DMS 273 (cell line): ENCODE measurements at regions not wholly inside any gene's neighbourhood (a gene's known extent, or its start where the extent isn't known, plus 50 kb on each side); places are given as distances from the start of the nearest gene placed in this dataset.

Experiments
- DNase-seq: peaks from one replicate; lab custom pipeline; 2025; ENCODE audit not compliant: unreplicated experiment; lab: John Stamatoyannopoulos, UW

DNA sequence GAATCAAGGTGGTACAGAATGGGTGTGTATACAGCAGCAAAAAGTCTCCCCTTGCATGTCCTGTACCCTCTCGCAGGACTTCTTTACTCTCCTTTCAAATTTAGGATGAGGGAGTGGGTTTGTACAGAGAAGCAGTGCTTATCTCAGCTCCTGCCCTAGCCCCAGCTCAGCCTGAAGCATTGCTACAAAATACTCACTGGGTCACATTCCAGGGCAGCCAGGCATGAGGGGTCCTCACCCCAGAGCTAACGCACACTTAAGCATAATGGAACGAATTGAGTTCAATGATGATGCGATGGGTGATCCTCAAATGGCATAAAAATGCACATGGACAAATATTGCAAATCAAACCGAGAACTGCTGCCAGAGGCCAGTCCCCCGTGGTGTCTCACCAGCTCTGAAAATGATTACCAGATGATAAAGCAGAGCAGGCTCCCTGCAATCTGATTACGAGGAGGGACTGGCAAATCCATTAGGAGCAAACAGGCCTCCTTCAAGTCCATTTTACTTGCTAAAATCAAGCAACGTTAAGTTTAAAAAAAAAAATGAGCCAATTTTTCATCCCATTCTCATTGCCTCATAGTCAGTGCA, 231.6 kb upstream of the TAS2R1 start:
- DNase-seq = no peak

DNA sequence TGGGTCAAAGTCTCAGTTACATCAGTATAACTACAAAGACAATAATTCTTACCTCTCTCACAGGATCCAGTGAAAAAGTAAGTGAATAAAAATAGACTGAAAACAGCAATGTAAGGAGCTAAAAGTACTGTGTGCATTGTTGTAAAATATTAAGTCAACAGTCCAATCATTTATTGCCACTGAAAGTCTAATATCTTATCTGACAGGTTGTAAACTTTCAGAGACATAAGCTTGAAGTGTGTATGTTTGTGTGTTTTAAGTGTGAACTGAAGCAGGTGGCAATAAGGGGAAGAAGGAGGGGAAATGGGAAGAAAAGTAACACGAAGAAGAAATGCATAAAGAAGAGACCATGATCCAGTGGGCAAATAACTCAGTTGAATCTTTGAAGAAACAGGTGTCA, 229.7 kb upstream of the TAS2R1 start:
- DNase-seq = no peak

DNA sequence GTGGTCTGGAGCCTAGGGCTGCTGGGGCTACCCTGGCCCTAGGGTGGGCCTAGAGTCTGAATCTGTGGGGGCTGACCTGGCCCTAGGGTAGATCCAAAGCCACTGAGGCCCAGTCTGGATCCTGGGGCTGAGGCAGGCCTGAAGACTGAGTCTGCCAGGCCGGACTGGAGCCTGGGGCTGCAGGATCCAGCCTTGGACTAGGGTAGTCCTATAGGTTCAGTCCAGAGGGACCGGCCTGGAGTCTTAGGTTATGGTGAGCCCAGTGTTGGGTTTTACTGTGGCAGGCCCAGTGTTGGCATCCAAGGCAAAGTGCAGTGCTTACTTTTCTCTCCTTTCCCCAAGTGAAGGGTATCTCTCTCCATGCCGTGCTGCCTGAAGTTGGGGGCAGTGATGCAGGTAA, 227.9 kb upstream of the TAS2R1 start:
- no peak for DNase-seq

DNA sequence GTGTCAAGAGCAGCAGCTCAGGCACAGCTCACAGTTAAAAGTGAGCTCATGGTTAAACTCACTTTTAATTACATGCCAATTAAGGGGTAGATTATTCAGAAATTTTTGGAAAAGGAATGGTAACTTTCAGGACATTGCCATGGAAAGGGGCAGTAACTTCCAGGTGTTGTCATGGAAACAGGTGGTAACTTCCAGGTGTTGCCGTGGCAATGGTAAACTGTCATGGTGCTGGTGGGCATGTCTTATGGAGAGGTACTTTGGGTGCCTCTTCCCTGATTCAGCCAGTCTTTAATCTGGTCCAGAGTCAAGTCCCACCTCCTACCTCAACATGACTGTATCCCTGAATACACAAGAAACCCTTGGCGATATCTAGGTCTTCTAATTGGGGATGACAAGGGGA, 223.2 kb upstream of the TAS2R1 start:
- no peak for DNase-seq

DNA sequence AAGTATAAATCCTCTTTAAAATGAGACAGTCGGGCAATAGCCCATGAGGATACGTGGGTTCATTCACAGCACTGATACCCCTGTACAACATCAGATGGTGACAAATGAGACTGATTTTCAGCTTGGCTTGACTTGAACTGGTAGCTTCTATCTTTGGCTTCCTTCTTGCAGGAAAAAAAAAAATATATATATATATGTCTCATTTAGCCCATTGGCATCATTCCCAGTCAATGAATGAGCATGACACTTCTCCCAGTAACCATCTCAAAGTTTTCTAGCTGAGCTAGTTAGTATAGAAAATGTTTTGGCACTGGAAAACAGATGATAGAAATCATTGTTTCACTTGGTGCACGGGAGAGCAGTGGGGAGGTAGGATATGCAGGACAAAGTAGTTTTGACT, 222.5 kb upstream of the TAS2R1 start:
- DNase-seq = no peak

DNA sequence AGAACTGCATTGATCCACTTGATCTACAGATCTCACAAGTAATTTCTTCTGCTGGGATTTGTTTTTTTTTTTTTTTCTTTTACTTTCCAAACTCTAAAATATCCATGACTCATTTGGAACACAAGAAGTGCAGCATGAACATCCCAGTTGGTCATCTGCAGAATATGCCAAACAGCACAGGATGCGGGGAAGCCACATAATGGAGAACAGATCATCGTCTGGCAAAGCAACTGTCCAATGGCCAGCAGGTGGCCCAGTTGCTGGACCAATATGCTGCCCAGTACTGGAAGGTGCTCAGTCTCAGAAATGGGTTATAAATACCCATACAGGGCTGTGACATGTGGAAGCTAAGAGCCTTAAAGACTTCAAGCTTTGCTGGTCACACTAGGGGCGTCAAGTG, 221.3 kb upstream of the TAS2R1 start:
- no peak for DNase-seq

DNA sequence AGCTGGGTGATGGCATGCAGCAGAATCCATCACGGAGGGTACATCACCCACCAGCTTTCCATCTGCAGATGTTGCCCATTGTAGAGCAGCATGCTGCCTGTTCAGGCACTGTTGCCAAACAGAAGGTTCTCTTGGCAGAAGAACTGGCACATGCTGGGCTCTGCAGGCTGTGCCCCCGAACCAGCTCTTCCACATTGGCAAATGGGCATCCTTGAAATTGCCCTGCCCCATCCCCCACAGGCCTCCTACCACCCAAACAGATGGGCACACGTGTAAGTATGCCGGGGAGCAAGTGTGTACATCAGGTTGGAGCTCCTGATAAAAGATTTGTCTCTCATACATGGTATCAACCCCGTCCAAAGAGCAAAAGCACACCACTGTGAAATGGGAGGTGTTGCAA, 220.3 kb upstream of the TAS2R1 start:
- peak; percentile 5 for DNase-seq

DNA sequence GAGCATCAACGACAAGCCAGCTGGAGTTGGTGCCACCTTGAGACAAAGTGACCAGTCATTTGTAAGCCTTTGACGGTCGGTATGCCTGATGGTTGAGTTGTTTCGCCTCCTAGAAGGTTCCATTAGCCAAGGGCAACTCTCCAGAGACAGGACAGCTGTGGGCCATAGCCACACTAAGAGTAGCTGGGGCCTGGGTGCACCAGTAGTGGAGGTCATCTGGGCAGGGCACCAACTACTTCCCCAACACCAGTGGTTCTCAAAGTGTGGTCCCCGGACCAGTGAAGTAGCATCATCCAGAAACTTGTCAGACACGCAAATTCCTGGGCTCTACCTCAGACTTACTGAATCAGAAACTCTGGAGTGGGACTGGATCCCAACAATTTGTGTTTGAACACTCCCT, 217.5 kb upstream of the TAS2R1 start:
- no peak for DNase-seq

DNA sequence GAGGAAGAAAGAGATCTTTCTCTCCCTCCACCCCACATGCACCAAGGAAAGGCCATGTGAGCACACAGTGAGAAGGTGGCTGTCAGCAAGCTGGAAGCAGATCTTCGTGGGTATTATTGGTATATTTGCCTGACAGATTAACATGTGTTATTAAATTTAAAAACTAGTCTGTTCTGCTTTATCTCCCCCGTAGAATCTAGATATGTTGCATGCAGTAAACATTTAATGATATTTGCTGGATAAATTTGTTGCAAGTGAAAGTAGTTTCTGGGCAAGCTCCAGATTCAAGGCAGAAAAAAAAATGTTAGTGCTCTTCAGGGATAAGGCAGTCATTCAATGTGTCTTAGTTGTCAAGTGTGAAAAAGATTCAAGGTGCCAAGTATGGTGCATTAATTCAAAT, 215.0 kb upstream of the TAS2R1 start:
- DNase-seq = no peak

DNA sequence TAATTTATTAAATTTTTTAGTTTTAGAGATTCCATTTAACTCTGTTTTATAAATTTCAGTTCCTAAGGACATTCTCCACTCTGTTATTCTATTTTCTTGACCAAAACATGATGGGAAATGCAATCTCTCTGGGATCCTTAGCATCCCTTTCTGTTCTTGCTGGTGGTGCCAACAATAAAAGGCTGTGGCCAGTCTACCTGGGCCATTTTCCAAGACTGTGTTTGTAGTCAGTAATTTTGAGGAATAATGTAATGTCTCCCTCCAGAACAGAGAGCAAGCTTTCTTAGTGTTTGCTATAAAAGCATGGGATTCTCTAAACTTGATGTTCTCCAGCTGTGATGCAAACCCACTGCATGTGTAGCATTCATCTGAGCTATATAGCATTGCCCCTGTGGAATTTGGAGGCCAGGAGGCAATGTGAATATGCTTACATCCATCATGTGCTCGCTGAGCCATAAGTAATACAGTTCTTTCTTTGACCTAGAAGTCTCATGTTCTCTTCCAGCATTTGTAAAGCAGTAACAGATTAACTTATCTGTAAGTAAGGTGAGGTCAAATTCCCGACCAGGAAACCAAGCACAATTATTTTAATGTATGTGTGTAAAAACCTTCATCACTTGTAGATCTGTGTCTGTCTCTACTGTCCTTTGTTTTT, 211.5 kb upstream of the TAS2R1 start:
- DNase-seq = no peak

DNA sequence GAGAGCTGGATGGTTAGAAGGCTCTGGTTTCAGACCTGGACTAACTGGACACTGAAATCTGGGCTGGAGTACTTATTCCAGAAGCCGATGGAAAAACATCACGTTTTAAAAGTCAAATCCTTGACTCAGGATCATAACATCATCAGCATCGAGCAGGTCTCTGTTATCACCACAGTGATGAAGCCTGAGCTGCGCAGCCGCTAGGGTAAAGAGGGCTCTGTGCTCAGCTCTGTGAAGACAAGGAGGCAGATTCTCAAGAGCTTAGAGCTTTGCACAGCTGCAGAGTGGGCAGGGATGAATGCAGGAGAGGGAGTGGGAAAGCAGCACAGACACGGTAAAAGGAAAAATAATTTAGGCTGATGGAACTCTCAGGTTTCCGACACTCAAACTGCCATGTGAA, 208.8 kb upstream of the TAS2R1 start:
- no peak for DNase-seq

DNA sequence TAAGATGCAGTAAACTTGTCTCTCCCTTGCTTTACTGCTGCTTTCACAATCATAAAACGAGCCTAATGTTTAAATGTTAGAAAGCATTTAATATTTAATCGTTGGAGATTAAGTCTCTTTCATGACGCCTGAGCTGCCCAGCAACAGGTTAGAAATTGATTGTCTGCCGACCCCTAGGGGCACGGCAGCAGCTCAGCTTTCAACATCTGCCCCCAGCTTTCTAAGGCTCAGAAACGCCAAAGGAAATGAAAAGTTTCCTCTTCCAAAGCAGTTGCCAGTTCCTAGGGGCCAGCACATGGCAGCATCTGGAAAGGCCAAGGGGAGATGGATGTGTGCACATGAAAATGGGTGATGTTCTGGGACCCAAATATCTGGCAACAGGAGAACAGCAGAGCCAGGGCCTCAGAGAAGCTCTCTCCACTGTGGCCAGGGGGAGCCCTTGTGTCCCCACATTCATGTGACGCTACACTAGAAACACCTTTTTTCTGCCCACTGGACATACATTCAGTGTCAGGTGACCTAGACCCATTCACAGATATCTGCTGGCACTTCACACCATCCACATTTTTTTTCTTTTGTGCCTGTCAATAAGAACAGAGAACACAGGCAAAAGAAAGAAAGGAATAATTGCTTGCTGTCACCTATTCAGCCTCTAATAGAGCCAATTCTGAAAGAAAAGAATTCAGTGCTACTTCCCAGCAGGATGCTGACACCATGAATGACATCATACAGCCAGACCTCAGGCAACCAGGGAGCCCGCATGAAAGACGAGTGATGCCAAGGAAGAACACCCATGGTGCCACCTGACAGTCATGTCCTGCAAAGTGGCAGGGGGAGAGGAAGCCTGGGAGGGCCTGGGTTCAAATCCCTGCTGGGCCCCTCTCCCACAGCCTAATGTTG, 205.0 kb upstream of the TAS2R1 start:
- no peak for DNase-seq

DNA sequence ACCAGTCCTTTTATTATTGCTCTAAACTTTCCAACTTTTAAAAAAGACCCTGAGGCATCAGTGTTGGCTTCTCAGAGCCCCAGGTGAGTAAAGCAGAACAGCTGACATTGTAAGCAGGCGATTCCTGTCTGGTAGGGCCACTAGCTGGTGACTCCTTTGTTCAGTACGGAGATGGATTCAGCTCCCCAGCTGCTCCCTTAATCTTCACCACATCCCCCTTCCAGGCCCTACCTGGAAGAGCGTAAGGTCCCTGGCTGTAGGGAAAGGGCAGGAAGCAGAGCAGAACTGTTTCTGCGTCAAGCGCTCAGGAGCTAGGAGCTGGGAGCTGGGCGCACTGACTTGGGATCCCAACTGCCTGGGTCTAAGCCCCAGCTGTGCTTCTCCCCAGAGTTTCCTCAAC, 203.7 kb upstream of the TAS2R1 start:
- no peak for DNase-seq

DNA sequence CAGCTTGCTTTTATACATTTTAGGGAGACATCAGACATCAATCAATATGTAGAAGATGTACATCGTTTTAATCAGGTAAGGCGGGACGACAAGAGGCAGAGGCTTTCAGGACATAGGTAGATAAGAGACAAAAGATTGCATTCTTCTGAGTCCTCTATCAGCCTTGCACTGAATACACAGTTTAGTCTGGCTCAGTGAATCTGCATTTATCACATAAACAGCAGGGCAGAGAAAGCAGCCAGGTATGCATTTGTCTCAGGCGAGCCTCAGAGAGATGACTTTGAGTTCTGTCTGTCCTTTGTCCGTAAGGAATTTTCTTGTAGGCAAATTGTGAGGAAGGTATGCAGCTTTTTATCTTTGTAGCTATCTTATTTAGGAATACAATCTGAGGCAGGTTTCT, 202.8 kb upstream of the TAS2R1 start:
- no peak for DNase-seq

DNA sequence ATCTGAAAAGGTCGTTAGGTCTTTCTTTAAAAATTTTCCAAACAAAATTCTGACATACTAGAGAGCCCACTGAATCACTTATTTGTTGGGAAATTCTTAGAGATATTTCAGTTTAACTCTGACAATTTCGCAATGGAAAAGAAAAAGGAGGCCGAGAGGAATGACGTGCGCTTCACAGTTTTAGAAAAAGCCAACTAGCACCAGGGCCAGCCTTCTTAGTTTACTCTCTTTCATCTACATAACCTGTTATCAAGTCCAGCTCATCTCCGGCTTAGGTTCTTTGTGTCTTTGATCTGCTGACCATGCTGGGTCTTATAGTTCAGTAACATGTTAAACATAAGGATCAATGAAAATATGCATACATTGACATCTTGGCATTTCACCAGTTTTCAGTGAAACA, 201.7 kb upstream of the TAS2R1 start:
- DNase-seq = no peak

DNA sequence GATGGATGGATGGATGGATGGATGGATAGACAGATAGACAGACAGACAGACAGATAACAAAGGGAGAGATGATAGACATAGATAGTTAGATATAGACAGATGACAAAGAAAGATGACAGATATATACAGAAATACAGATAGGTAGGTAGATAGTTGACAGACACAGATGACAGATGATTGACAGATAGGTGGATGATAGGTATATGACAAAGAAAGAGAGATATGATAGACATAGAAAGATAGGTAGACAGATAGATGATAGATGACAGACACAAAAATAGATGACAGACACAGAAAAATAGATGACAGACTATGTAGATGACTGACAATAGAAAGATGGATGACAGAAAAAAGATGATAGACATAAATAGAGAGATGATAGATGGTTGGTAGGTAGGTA, 200.0 kb upstream of the TAS2R1 start:
- DNase-seq = no peak

DNA sequence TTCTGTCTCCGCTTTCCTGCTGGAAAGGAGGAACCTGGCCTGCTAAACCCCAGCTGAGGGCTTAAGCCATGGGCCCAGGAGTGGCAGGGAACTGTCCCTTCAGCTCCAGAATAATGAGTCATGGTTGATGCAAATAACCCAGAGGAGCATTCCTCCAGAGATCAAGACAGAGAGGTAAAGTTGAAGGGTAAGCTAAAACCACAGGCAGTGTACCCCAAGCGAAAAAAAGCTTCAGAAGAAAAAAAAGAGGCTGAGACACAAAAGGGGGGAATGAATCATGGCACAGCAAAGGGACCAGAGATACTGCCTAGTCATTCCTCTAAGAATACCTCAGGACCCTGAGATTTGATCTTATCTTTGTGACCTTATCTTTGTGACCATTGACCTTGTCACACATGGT, 199.5 kb upstream of the TAS2R1 start:
- DNase-seq = no peak

DNA sequence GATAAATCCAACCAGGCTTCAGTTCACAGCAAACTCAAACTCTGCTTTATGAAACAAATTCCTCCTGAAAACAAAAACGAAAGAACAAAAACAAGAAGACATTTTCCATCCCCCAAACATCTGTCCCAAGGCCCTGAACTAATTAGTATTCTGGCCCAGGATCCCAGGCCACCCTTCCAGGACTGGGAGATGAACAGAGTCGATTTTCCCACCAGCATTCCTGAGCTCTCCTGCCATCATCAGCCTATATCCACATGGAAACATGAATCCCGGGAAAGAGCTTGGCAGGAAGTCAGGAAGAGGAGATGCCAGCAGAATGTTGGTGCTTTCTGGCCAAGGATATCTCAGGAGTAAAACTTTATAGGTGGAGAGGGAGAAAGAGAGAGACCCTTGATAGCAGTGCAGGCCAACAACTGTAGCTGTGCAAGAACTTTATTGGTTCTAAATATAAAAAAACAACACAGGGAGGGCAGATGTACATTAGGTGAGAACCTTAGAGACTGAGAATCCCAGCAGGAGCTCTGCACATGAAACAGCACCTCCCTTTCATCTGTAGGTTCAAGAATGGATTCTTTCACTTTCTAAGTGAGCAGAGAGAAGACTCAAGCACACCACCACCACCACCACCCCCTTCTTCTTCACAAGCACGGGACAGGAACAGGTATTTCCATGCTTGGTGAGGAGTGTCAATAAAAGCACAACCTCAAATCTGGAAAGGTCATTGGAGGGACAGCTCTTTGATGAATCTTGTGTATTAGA, 190.7 kb upstream of the TAS2R1 start:
- no peak for DNase-seq

DNA sequence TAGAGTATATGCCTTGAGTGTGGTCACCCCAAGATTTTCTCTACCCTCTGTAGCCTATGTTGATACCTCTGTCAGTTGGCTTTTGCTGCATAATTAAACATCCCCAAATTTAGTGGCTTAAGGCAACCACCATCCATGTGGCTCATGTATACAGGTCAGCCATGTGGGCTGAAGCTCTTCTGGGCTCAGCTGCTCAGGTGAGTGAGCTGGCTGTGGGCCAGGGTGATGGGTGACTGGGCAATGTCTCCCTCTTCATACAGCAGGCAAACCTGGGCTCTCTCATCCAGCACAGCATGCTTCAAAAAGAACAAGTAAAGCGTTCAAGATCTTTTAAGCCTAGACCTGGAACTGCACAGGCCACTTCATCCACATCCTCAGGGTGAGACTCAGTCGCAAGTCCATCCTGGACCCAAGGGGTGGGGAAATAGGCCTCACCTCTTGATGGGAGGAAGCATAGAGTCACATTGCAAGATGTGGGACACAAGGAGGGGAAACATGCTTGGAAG, 188.2 kb upstream of the TAS2R1 start:
- DNase-seq = no peak

DNA sequence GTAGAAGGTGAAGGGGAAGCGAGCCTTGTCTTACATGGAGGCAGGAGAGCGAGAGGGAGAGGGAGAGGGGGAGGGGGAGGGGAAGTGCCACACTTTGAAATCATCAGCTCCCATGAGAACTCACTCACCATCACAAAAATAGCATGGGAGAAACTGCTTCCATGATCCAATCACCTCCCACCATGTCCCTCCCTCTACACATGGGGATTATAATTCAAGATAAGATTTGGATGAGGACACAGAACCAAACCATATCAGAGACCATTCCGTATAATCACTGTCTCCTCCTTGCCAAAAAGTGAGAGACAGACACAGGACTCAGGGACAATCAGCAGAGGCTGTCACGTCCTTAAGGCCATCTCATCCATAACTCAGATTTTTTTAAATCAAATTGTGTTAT, 187.7 kb upstream of the TAS2R1 start:
- no peak for DNase-seq

DNA sequence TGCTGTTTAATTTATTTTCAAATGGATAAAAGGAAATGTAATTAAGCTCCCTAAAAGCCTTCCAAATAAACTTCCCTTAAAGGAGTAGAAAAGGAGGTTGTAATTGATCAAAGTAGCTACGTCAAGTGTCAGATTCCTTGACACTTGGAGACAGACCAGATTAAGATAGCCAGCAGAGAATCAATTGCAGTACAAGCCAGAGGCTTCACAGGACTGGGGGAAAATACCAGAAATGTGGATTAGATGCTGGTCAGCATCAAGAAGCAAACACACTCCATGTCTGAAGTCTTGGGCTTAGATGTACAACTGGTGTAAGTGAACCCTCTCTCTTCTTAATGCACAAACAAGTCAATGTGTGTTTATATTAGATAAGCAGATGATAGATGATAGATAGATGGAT, 184.9 kb upstream of the TAS2R1 start:
- no peak for DNase-seq
